ENCODE measurements at regions not wholly inside any gene's neighbourhood (a gene's known extent, or its start where the extent isn't known, plus 50 kb on each side); places are given as distances from the start of the nearest gene placed in this dataset.

- TF ChIP-seq MAX (IDR thresholded peaks at IDR 0.05; ENCODE audit: insufficient read depth, insufficient read length) (no peak), GATA2 (IDR thresholded peaks at IDR 0.05; ENCODE audit: insufficient read depth, insufficient read length, low read depth, low read length) (no peak), JUN (IDR thresholded peaks at IDR 0.05; ENCODE audit: borderline replicate concordance, insufficient read depth, insufficient read length, low read depth) (no peak), POLR2A (IDR thresholded peaks at IDR 0.05; ENCODE audit: low read depth, low read length) (no peak), MYC (IDR thresholded peaks at IDR 0.05; ENCODE audit: low read depth, low read length) (no peak), FOS (IDR thresholded peaks at IDR 0.05; ENCODE audit: borderline replicate concordance, insufficient read depth, low read length) (no peak), EZH2 (IDR thresholded peaks at IDR 0.05; ENCODE audit: borderline replicate concordance, low read depth, low read length, severe bottlenecking) (no peak), CTCF (IDR thresholded peaks at IDR 0.05; ENCODE audit: extremely low read depth in 1 of 2, insufficient read depth in 1 of 2, low read depth in 1 of 2, low read length in 2 of 2) (no peak), POLR2AphosphoS5 (IDR thresholded peaks at IDR 0.05; ENCODE audit: insufficient read depth, low read depth, low read length) (no peak)
- Histone ChIP-seq H3K9ac (replicated peaks; ENCODE audit: extremely low read depth, insufficient read depth, low read length) (no peak overlapping the region), H3K27ac (ENCODE audit: insufficient read depth, low read depth, low read length) (no peak overlapping the region), H3K4me3 (replicated peaks in 1 of 3; ENCODE audit: insufficient read depth in 1 of 3, low read depth in 1 of 3, low read length in 3 of 3) (no peak overlapping the region), H3K4me1 (ENCODE audit: control insufficient read depth, extremely low read depth, insufficient read depth, low read length) (no peaks in the 10 kb centered on the region), H3K4me2 (ENCODE audit: insufficient read depth, low read length) (no peak overlapping the region), H3K9me3 (replicated peaks; ENCODE audit: control insufficient read depth, insufficient read depth, low read length) (no peaks in the 10 kb centered on the region), H3K36me3 (ENCODE audit: control insufficient read depth in 2 of 2, extremely low read depth in 1 of 2, insufficient read depth in 2 of 2, low read length in 2 of 2) (no peaks in the 10 kb centered on the region), H4K20me1 (replicated peaks; ENCODE audit: control insufficient read depth, extremely low read depth, insufficient read depth, low read length) (no peaks in the 10 kb centered on the region), H3K79me2 (ENCODE audit: control insufficient read depth, insufficient read depth, low read length) (no peaks in the 10 kb centered on the region), H2AFZ (ENCODE audit: low read depth, low read length) (no peak overlapping the region), H3K9me1 (replicated peaks; ENCODE audit: control insufficient read depth, extremely low read depth, insufficient read depth, low read length) (no peaks in the 10 kb centered on the region), H3K27me3 (ENCODE audit: control insufficient read depth in 2 of 2, insufficient read depth in 2 of 2, low read length in 2 of 2) (no peaks in the 10 kb centered on the region)
- DNase-seq (ENCODE audit: low read depth, low spot score) (no peak), FAIRE-seq (no peak)
- no TSS peak for BruUV-seq (replicated peaks)
- intact Hi-C loops (cut with micrococcal nuclease) (no loop called here), dilution Hi-C loops (cut with MboI; ENCODE audit: extremely low pct_ligation_motif_present, low sequenced_read_pairs) (no loop called here)
- POLR2A ChIA-PET = no interaction called here
- CTCF ChIA-PET = interaction anchor here (1.4 kb wide), 1 partner anchor 25 kb away, joined by 6 read pairs; no protein-coding TSS in a partner anchor
Observed at GRCh38 chr4:24394041-24394440, 190.3 kb downstream of the DHX15 start.

Data from endothelial cell of umbilical vein (primary cell).